Fibroblast of lung (primary cell): ENCODE measurements at regions not wholly inside any gene's neighbourhood (a gene's known extent, or its start where the extent isn't known, plus 50 kb on each side); places are given as distances from the start of the nearest gene placed in this dataset.

ENCODE experiments used
- EZH2 ChIP-seq: IDR thresholded peaks from 2 replicates; pipeline ENCODE4 v1.5.1; 2012; ENCODE audit warnings: low read length, control low read depth, mild to moderate bottlenecking; ENCODE audit errors: missing control alignments
- TF ChIP-seq, protein P1 (sequence below), 2 donors: IDR thresholded peaks in 1 of 2; conservative IDR thresholded peaks in 1 of 2; 1 replicate in 1 of 2; 2 replicates in 1 of 2; pipeline ENCODE4 v1.5.1; 2011 to 2012; ENCODE audit warnings: low read length in 2 of 2, control low read depth in 1 of 2, inconsistent platforms in 1 of 2, low read depth in 1 of 2, mild to moderate bottlenecking in 1 of 2

DNA sequence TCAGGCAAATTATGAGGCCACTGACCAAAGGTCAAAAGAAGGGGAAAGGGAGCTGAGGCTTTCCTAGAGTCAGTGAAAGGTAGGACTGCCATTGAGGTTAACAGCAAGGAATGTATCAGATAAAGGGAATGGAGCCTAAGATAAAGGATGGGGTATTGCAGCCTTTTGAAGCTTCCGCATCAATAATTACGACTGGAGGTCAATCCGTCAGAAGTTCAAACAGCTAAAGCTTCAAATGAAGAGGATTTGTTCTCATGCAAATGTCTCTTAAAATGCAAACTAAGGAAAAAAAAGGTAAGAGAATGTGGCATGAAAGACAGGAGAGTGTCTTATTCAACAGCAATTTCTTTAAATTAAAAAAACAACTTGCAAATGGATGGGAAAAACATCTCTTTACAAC is 341.1 kb upstream of the RGMB start:
- TF ChIP-seq, protein P1, sequence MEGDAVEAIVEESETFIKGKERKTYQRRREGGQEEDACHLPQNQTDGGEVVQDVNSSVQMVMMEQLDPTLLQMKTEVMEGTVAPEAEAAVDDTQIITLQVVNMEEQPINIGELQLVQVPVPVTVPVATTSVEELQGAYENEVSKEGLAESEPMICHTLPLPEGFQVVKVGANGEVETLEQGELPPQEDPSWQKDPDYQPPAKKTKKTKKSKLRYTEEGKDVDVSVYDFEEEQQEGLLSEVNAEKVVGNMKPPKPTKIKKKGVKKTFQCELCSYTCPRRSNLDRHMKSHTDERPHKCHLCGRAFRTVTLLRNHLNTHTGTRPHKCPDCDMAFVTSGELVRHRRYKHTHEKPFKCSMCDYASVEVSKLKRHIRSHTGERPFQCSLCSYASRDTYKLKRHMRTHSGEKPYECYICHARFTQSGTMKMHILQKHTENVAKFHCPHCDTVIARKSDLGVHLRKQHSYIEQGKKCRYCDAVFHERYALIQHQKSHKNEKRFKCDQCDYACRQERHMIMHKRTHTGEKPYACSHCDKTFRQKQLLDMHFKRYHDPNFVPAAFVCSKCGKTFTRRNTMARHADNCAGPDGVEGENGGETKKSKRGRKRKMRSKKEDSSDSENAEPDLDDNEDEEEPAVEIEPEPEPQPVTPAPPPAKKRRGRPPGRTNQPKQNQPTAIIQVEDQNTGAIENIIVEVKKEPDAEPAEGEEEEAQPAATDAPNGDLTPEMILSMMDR (conservative IDR thresholded peaks at IDR 0.05 in 1 of 2, IDR thresholded peaks at IDR 0.05 in 1 of 2; ENCODE audit: low read depth in 1 of 2, low read length in 2 of 2) = no peak
- no peak for TF ChIP-seq EZH2
